H9 (cell line): ENCODE measurements at regions not wholly inside any gene's neighbourhood (a gene's known extent, or its start where the extent isn't known, plus 50 kb on each side); places are given as distances from the start of the nearest gene placed in this dataset.

ENCODE experiments used
- DNase-seq: peaks from one replicate; pipeline ENCODE4 v3.0.0-alpha.2; 2017
- H2AFZ ChIP-seq: one replicate; pipeline ENCODE4 v1.6.1; 2013; ENCODE audit warnings: mild to moderate bottlenecking, low read length, control low read depth, moderate library complexity
- H2AK5ac ChIP-seq: 2 replicates; pipeline ENCODE4 v1.6.1; 2013; ENCODE audit warnings: low read length, control low read depth, mixed read lengths; ENCODE audit not compliant: insufficient read length
- H2BK120ac ChIP-seq: one replicate; pipeline ENCODE4 v1.6.1; 2013; ENCODE audit warnings: low read depth, mild to moderate bottlenecking, low read length, control low read depth, inconsistent platforms; ENCODE audit not compliant: poor library complexity, severe bottlenecking
- H2BK12ac ChIP-seq: 2 replicates; pipeline ENCODE4 v1.6.1; 2013; ENCODE audit warnings: low read length, control low read depth, mixed read lengths, low read depth; ENCODE audit not compliant: insufficient read length
- H2BK15ac ChIP-seq: 2 replicates; pipeline ENCODE4 v1.6.1; 2013; ENCODE audit warnings: low read depth, low read length, control low read depth
- H2BK20ac ChIP-seq: one replicate; pipeline ENCODE4 v1.6.1; 2013; ENCODE audit warnings: low read depth, mild to moderate bottlenecking, low read length, control low read depth, inconsistent platforms; ENCODE audit not compliant: poor library complexity, severe bottlenecking
- H2BK5ac ChIP-seq: 2 replicates; pipeline ENCODE4 v1.6.1; 2013; ENCODE audit warnings: low read length, control low read depth, mixed read lengths; ENCODE audit not compliant: insufficient read length
- H3K14ac ChIP-seq: 2 replicates; pipeline ENCODE4 v1.6.1; 2013; ENCODE audit warnings: low read length, control low read depth; ENCODE audit not compliant: insufficient read depth
- H3K18ac ChIP-seq: 2 replicates; pipeline ENCODE4 v1.6.1; 2013; ENCODE audit warnings: low read depth, mild to moderate bottlenecking, mixed read lengths, low read length, control low read depth; ENCODE audit not compliant: insufficient read length
- H3K23ac ChIP-seq: 2 replicates; pipeline ENCODE4 v1.6.1; 2013; ENCODE audit warnings: low read length, control low read depth, mixed read lengths, low read depth; ENCODE audit not compliant: insufficient read length
- H3K23me2 ChIP-seq: 2 replicates; pipeline ENCODE4 v1.6.1; 2013; ENCODE audit warnings: low read depth, mild to moderate bottlenecking, mixed read lengths, low read length, control low read depth; ENCODE audit not compliant: insufficient read length, poor library complexity, severe bottlenecking
- H3K27ac ChIP-seq: 2 replicates; pipeline ENCODE4 v1.5.1; 2013; ENCODE audit warnings: low read length, control low read depth, mixed read lengths, low read depth; ENCODE audit not compliant: insufficient read length
- H3K27me3 ChIP-seq: 2 replicates; pipeline ENCODE4 v1.6.1; 2013; ENCODE audit warnings: low read length, control low read depth, inconsistent platforms; ENCODE audit not compliant: insufficient read depth
- H3K4ac ChIP-seq: 2 replicates; pipeline ENCODE4 v1.6.1; 2013; ENCODE audit warnings: low read depth, mild to moderate bottlenecking, control low read depth, inconsistent platforms, low read length, moderate library complexity
- H3K4me1 ChIP-seq: 2 replicates; pipeline ENCODE4 v1.6.1; 2013; ENCODE audit warnings: low read length, control low read depth, inconsistent platforms; ENCODE audit not compliant: insufficient read depth
- H3K4me2 ChIP-seq: 2 replicates; pipeline ENCODE4 v1.6.1; 2013; ENCODE audit warnings: low read length, control low read depth, mixed read lengths; ENCODE audit not compliant: insufficient read length, insufficient read depth
- H3K56ac ChIP-seq: 2 replicates; pipeline ENCODE4 v1.6.1; 2013; ENCODE audit warnings: low read depth, mild to moderate bottlenecking, mixed read lengths, low read length, control low read depth; ENCODE audit not compliant: insufficient read length
- H3K79me1 ChIP-seq: 2 replicates; pipeline ENCODE4 v1.6.1; 2013; ENCODE audit warnings: low read depth, mild to moderate bottlenecking, moderate library complexity, low read length, control low read depth, inconsistent platforms; ENCODE audit not compliant: insufficient read depth, poor library complexity, severe bottlenecking
- H3K79me2 ChIP-seq: 2 replicates; pipeline ENCODE4 v1.6.1; 2013; ENCODE audit warnings: low read length, control low read depth, inconsistent platforms; ENCODE audit not compliant: insufficient read depth
- H3K9ac ChIP-seq: 2 replicates; pipeline ENCODE4 v1.6.1; 2013; ENCODE audit warnings: low read length, control low read depth, mixed read lengths; ENCODE audit not compliant: insufficient read length; ENCODE audit errors: extremely low read depth
- H3K9me3 ChIP-seq: one replicate; pipeline ENCODE4 v1.6.1; 2013; ENCODE audit warnings: low read depth, low read length, inconsistent platforms; ENCODE audit not compliant: control insufficient read depth
- H3T11ph ChIP-seq: one replicate; pipeline ENCODE4 v1.6.1; 2013; ENCODE audit warnings: mild to moderate bottlenecking, low read length, control low read depth, inconsistent platforms
- H4K20me1 ChIP-seq: one replicate; pipeline ENCODE4 v1.6.1; 2013; ENCODE audit not compliant: control insufficient read depth, insufficient read length, insufficient read depth
- H4K5ac ChIP-seq: 2 replicates; pipeline ENCODE4 v1.6.1; 2013; ENCODE audit warnings: low read depth, mild to moderate bottlenecking, mixed read lengths, low read length, control low read depth; ENCODE audit not compliant: insufficient read length
- H4K8ac ChIP-seq: replicated peaks from 2 replicates; pipeline ENCODE4 v1.6.1; 2013; ENCODE audit warnings: low read length, control low read depth, mixed read lengths, low read depth; ENCODE audit not compliant: insufficient read length
- H4K91ac ChIP-seq: 2 replicates; pipeline ENCODE4 v1.6.1; 2013; ENCODE audit warnings: low read depth, mild to moderate bottlenecking, moderate library complexity, mixed read lengths, low read length, control low read depth; ENCODE audit not compliant: insufficient read length
- H3K27ac Mint-ChIP-seq, 3 experiments: 2 replicates in 2 of 3; 3 replicates in 1 of 3; pipeline ENCODE4 v1.8.0; 2020 to 2021; ENCODE audit warnings: mixed read lengths in 3 of 3, mild to moderate bottlenecking in 1 of 3, moderate library complexity in 1 of 3
- H3K27me3 Mint-ChIP-seq: 2 replicates; pipeline ENCODE4 v1.8.0; 2021; ENCODE audit warnings: low read depth, mild to moderate bottlenecking, moderate library complexity, mixed read lengths
- H3K36me3 Mint-ChIP-seq, 3 experiments: 2 replicates in 2 of 3; 3 replicates in 1 of 3; pipeline ENCODE4 v1.8.0; 2020 to 2021; ENCODE audit warnings: low read depth in 3 of 3, mixed read lengths in 3 of 3; ENCODE audit not compliant: insufficient read depth in 1 of 3
- H3K4me1 Mint-ChIP-seq, 2 experiments: 2 replicates each; pipeline ENCODE4 v1.8.0; 2020; ENCODE audit warnings: mixed read lengths in 2 of 2
- H3K4me3 Mint-ChIP-seq, 2 experiments: 2 replicates in 1 of 2; 3 replicates in 1 of 2; pipeline ENCODE4 v1.8.0; 2020 to 2021; ENCODE audit warnings: mild to moderate bottlenecking in 2 of 2, mixed read lengths in 2 of 2, moderate library complexity in 1 of 2
- H3K9me3 Mint-ChIP-seq, 2 experiments: 2 replicates in 1 of 2; 3 replicates in 1 of 2; pipeline ENCODE4 v1.8.0; 2020; ENCODE audit warnings: mild to moderate bottlenecking in 2 of 2, mixed read lengths in 2 of 2, moderate library complexity in 1 of 2
- WGBS: extraction: QIAGEN DNeasy Blood & Tissue Kit; methylation state at CpG from one replicate; pipeline ENCODE4 v1.1.7; 2013; ENCODE audit warnings: missing lambda C conversion rate, low lambda C conversion rate, mixed read lengths; ENCODE audit not compliant: insufficient read length; ENCODE audit errors: extremely low coverage; 5-methylcytosine and 5-hydroxymethylcytosine counted together
- TF ChIP-seq, protein P1 (sequence below): fragments of 200-600 bp; sonication (generic); conservative IDR thresholded peaks from 3 replicates; pipeline ENCODE4 v1.8.0; 2021; ENCODE audit warnings: antibody characterized with exemption, mild to moderate bottlenecking

DNA sequence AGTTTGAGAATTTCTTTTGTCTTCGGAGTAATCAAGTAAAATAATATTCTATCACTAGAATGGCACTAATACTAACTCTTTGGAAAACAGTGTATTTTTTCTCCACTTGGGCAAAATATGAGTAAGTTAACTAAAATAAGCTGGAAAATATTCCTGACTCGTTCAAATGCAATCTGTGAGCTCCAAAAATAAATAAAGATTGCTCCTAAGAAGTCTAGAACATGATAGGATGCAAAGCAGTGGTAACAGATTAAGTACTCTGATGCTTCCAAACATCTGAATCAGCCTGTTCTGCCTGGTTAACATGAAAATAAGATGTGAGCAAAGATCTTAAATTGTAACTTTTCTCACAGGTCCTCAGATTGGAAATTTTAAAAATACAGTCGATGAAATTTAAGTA is 285.1 kb upstream of the ID4 start:
- Histone ChIP-seq H2BK12ac (no peak overlapping the region), H3K9me3 (no peaks in the 10 kb centered on the region), H3K56ac (no peak overlapping the region), H3K18ac (no peak overlapping the region), H3K23me2 (no peaks in the 10 kb centered on the region), H4K5ac (no peak overlapping the region), H3K27me3 (no peaks in the 10 kb centered on the region), H3K14ac (no peak overlapping the region), H3K27ac (no peak overlapping the region), H3K4ac (no peak overlapping the region), H2AK5ac (no peak overlapping the region), H4K91ac (no peak overlapping the region), H3K4me1 (no peaks in the 10 kb centered on the region), H3K79me2 (no peaks in the 10 kb centered on the region), H4K8ac (no peak overlapping the region), H3K9ac (no peak overlapping the region), H2BK20ac (no peak overlapping the region), H2BK5ac (no peak overlapping the region), H2BK15ac (no peak overlapping the region), H3K23ac (no peak overlapping the region), H4K20me1 (no peaks in the 10 kb centered on the region), H2AFZ (no peak overlapping the region), H3T11ph (no peak overlapping the region), H3K4me2 (no peak overlapping the region), H3K79me1 (no peaks in the 10 kb centered on the region), H2BK120ac (no peak overlapping the region)
- H3K36me3 Mint-ChIP-seq, result no peaks in the 10 kb centered on the region
- no peak overlapping the region for H3K4me3 Mint-ChIP-seq
- TF ChIP-seq, protein P1, sequence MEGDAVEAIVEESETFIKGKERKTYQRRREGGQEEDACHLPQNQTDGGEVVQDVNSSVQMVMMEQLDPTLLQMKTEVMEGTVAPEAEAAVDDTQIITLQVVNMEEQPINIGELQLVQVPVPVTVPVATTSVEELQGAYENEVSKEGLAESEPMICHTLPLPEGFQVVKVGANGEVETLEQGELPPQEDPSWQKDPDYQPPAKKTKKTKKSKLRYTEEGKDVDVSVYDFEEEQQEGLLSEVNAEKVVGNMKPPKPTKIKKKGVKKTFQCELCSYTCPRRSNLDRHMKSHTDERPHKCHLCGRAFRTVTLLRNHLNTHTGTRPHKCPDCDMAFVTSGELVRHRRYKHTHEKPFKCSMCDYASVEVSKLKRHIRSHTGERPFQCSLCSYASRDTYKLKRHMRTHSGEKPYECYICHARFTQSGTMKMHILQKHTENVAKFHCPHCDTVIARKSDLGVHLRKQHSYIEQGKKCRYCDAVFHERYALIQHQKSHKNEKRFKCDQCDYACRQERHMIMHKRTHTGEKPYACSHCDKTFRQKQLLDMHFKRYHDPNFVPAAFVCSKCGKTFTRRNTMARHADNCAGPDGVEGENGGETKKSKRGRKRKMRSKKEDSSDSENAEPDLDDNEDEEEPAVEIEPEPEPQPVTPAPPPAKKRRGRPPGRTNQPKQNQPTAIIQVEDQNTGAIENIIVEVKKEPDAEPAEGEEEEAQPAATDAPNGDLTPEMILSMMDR, result no peak
- DNase-seq, result no peak
- H3K9me3 Mint-ChIP-seq, result no peaks in the 10 kb centered on the region; a peak in 1 of 5 replicates
- no peaks in the 10 kb centered on the region for H3K27me3 Mint-ChIP-seq
- H3K27ac Mint-ChIP-seq, result no peak overlapping the region
- WGBS, result no CpG with 5 or more reads among the region's 3 CpGs
- no peaks in the 10 kb centered on the region for H3K4me1 Mint-ChIP-seq
